GM18858 (cell line): ENCODE measurements at regions not wholly inside any gene's neighbourhood (a gene's known extent, or its start where the extent isn't known, plus 50 kb on each side); places are given as distances from the start of the nearest gene placed in this dataset.

ENCODE experiments used
- ATAC-seq: cut with Tn5 transposase; IDR thresholded peaks from one replicate; pipeline ENCODE4 v1.9.1; 2021; ENCODE audit not compliant: unreplicated experiment

- no peak for ATAC-seq
Observed at GRCh38 chr14:85788470-85789233, 258.7 kb downstream of the FLRT2 start.

GRCh38 chr14:85766295-85766694, 236.4 kb downstream of the FLRT2 start:
- no peak for ATAC-seq

- ATAC-seq, result no peak
Observed at GRCh38 chr14:85764822-85765221, 234.9 kb downstream of the FLRT2 start.

- ATAC-seq, result no peak
Observed at GRCh38 chr14:85762526-85762925, 232.6 kb downstream of the FLRT2 start.

- no peak for ATAC-seq
Observed at GRCh38 chr14:85752175-85752574, 222.2 kb downstream of the FLRT2 start.

- ATAC-seq, result no peak
Observed at GRCh38 chr14:85744573-85744972, 214.6 kb downstream of the FLRT2 start.

- no peak for ATAC-seq
Observed at GRCh38 chr14:85732031-85732430, 202.1 kb downstream of the FLRT2 start.

- ATAC-seq, result no peak
Observed at GRCh38 chr14:85731186-85731585, 201.2 kb downstream of the FLRT2 start.

- ATAC-seq, result no peak
Observed at GRCh38 chr14:85728476-85729065, 198.6 kb downstream of the FLRT2 start.

GRCh38 chr14:85714069-85714468, 184.1 kb downstream of the FLRT2 start:
- no peak for ATAC-seq

- ATAC-seq, result no peak
Observed at GRCh38 chr14:85711620-85712019, 181.7 kb downstream of the FLRT2 start.
